H1 (cell line): ENCODE measurements at regions not wholly inside any gene's neighbourhood (a gene's known extent, or its start where the extent isn't known, plus 50 kb on each side); places are given as distances from the start of the nearest gene placed in this dataset.

Source experiments
- ATF3 ChIP-seq: IDR thresholded peaks from 2 replicates; pipeline ENCODE4 v1.6.1; 2011; ENCODE audit warnings: low read depth, mild to moderate bottlenecking, low read length; ENCODE audit not compliant: insufficient read depth
- CTCF ChIP-seq, 3 experiments: IDR thresholded peaks; 1 replicate in 2 of 3; 2 replicates in 1 of 3; pipeline versions ENCODE4 v1.5.1 to v1.6.1; 2011; ENCODE audit warnings: low read length in 3 of 3, mild to moderate bottlenecking in 3 of 3, inconsistent platforms in 2 of 3, low read depth in 1 of 3, moderate library complexity in 1 of 3; ENCODE audit not compliant: insufficient read depth in 1 of 3; ENCODE audit errors: control extremely low read depth in 1 of 3
- EZH2 ChIP-seq: fragments of 200-600 bp; sonication (generic); IDR thresholded peaks from 2 replicates; pipeline ENCODE4 v1.7.1; 2012; ENCODE audit warnings: low read depth, mild to moderate bottlenecking, moderate library complexity, low read length, inconsistent platforms; ENCODE audit not compliant: severe bottlenecking
- GABPA ChIP-seq: IDR thresholded peaks from 2 replicates; pipeline ENCODE4 v1.6.1; 2011; ENCODE audit warnings: mild to moderate bottlenecking, low read length, moderate library complexity, borderline replicate concordance; ENCODE audit not compliant: insufficient read depth
- PHF8 ChIP-seq: fragments of 200-600 bp; sonication (generic); conservative IDR thresholded peaks from 2 replicates; pipeline ENCODE4 v1.7.1; 2012; ENCODE audit warnings: low read depth, mild to moderate bottlenecking, inconsistent platforms, low read length, moderate library complexity
- POLR2A ChIP-seq, 2 experiments: IDR thresholded peaks; 1 replicate in 1 of 2; 2 replicates in 1 of 2; pipeline ENCODE4 v1.6.1; 2011; ENCODE audit warnings: low read depth in 2 of 2, low read length in 2 of 2, mild to moderate bottlenecking in 2 of 2; ENCODE audit errors: control extremely low read depth in 1 of 2
- POLR2AphosphoS5 ChIP-seq: IDR thresholded peaks from 2 replicates; pipeline ENCODE4 v1.6.1; 2011; ENCODE audit warnings: low read depth, low read length
- SAP30 ChIP-seq: fragments of 300-600 bp; sonication (generic); IDR thresholded peaks from 2 replicates; pipeline ENCODE4 v1.7.1; 2012; ENCODE audit warnings: low read length, moderate library complexity, mild to moderate bottlenecking, inconsistent platforms; ENCODE audit not compliant: insufficient read depth, insufficient replicate concordance
- USF2 ChIP-seq: IDR thresholded peaks from 2 replicates; pipeline ENCODE4 v1.6.1; 2011; ENCODE audit warnings: low read length, improper control_type of control experiment

- TF ChIP-seq SAP30 (no peak), POLR2A (IDR thresholded peaks at IDR 0.05; ENCODE audit: control extremely low read depth in 1 of 2, low read depth in 2 of 2, low read length in 2 of 2) (no peak), ATF3 (no peak), CTCF (IDR thresholded peaks at IDR 0.05; ENCODE audit: control extremely low read depth in 1 of 3, insufficient read depth in 1 of 3, low read depth in 1 of 3, low read length in 3 of 3) (no peak), POLR2AphosphoS5 (no peak), USF2 (no peak), EZH2 (no peak), PHF8 (no peak), GABPA (no peak)
These were observed 770.9 kb upstream of the TPTE start for GRCh38 chr21:9750341-9751086.
